HG03432 (cell line): ENCODE measurements at regions not wholly inside any gene's neighbourhood (a gene's known extent, or its start where the extent isn't known, plus 50 kb on each side); places are given as distances from the start of the nearest gene placed in this dataset.

Experiments used
- ATAC-seq: cut with Tn5 transposase; IDR thresholded peaks from one replicate; pipeline ENCODE4 v1.9.1; 2021; ENCODE audit warnings: mild to moderate bottlenecking, moderate library complexity; ENCODE audit not compliant: unreplicated experiment

- ATAC-seq = no peak
Observed at GRCh38 chr1:219120624-219121544, 52.8 kb upstream of the LYPLAL1 start.

- ATAC-seq = no peak
Observed at GRCh38 chr1:219121679-219122078, 52.0 kb upstream of the LYPLAL1 start.

GRCh38 chr1:219123036-219123435, 50.6 kb upstream of the LYPLAL1 start:
- no peak for ATAC-seq
